GM21529 (cell line): ENCODE measurements at regions not wholly inside any gene's neighbourhood (a gene's known extent, or its start where the extent isn't known, plus 50 kb on each side); places are given as distances from the start of the nearest gene placed in this dataset.

Source experiments
- ATAC-seq: cut with Tn5 transposase; IDR thresholded peaks from one replicate; pipeline ENCODE4 v1.9.1; 2021; ENCODE audit not compliant: unreplicated experiment

DNA sequence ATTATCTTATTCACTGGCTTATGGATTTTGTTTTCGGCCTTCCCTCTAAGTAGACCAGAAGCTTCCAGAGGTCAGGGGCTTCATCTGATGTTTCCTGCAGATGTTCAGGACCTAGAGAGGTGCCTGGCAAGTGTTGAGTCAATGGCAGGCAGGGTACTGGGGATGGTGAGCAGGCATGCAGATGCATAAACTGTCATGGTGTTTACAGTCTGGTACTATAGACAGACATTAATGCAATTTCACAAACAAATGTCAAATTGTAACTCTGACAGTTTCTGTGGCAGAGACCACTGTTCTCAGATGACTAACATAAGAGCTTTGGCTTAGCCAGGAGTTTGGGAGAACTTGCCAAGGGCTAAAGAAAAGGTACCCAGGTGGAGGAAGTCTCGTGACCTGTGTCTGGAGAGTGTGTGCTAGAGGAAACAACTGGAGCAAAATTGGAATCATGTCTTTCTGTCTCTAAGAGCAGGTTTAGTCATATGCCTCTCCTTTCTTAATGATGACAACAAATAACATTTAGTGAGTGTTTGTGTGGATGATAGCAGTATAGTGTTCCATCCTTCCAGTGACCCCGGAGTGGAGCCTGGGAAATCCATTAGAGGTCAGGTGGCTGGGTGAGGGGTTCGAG lies 53.7 kb upstream of the TRAK1 start:
- no peak for ATAC-seq

DNA sequence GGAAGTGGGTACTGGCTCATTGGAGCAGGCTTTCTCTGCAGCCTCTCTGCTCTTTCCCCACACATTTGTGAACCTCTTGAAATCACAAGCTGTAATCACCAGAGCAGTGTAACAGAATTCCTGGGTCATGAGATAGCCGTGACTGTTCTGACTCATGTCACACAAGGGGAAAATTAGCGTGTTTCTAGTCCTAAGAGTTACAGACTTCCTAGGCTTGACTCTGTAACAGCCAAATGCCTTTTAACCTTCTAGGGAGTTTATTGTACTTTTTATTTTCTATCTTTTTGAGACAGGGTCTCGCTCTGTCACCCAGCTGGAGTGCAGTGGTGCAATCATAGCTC lies 54.7 kb upstream of the TRAK1 start:
- no peak for ATAC-seq

DNA sequence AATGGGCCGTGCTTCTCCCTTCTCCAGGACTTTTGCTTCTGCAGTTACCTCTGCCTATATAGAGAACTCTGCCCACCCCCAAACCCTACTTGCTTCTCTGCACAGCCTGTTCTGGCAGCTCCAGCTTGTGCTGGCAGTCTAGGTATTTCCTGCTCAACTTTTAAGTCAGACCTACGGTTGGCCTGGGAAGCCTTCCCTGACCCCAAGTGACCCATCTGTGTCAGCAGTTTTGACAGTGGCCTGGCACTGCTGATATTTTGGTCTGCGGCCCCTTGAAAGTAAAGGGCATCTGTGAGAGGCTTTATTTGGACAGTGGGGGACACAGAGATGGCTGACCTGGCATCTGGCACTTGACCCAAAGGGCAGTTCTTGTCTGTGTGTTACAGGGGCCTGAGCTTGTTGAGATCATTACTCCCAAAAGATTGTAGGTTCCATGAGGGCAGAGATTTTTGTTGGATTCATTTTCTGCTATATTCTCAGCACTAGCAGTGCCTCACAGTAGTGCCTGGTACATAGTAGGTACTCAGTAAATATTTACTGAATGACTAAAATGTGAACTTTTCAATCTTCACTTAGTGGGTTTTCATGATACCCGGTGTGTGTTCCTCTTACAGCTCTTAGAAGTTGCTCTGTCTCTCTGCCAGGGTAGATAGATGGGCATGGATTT lies 55.2 kb upstream of the TRAK1 start:
- no peak for ATAC-seq

DNA sequence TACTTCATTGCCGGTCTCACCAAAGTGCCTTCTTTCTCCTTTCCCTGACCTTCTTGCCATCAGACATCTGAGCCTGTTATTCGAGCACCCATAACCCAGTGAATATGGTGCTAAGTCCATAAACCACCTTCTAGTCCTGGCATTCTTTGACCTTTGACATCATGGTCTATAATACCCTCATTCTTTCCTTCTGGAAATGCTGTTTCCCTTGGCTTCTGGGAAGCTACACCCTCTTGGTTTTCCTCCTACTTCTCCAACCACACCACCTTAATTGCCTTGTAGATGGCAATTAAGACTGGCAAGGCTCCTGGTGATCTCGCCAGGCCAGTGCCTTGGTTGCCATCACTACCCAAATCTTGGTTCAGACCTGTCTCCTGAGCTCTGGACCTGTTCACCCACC lies 56.1 kb upstream of the TRAK1 start:
- no peak for ATAC-seq

GRCh38 chr3:42033741-42034140 lies 57.4 kb upstream of the TRAK1 start:
- no peak for ATAC-seq

DNA sequence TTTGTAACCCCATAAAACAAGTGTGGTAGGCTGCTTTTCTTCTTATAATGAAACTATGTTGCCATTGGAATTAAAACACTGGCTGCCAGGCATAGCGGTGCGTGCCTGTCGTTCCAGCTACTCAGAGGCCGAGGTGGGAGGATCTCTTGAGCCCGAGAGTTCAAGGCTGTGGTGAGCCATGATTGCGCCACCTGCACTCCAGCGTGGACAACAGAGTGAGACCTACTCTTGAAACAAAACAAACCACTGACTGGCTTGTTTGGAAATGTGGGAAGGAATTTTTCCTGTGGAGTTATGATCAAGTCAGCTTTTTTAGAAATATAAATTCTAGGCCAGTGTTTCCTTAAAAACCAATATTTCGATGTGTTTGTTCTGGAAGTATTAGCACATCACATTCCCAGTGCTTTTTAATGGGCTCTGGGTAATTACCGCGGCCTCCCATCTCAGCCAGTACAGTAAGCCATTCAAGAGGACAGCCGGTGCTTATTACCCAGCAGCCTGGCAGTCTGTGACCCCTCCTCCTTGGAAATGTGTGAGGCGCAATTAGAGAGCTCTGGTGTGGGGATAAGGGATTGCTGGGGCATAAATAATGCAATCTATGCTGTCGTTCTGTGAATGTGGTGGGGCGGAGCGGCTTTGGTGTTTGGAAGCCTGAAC lies 58.3 kb upstream of the TRAK1 start:
- ATAC-seq, result no peak

GRCh38 chr3:42031808-42032480 lies 59.2 kb upstream of the TRAK1 start:
- no peak for ATAC-seq

- no peak for ATAC-seq
These were observed 62.7 kb upstream of the TRAK1 start for GRCh38 chr3:42028474-42028873.

GRCh38 chr3:42027571-42027970 lies 63.6 kb upstream of the TRAK1 start:
- no peak for ATAC-seq

GRCh38 chr3:42025370-42026138 lies 63.7 kb upstream of the ULK4 start:
- ATAC-seq, result peak; percentile 77

GRCh38 chr3:42024591-42025351 lies 62.9 kb upstream of the ULK4 start:
- ATAC-seq, result no peak

GRCh38 chr3:42023380-42023779 lies 61.5 kb upstream of the ULK4 start:
- no peak for ATAC-seq

DNA sequence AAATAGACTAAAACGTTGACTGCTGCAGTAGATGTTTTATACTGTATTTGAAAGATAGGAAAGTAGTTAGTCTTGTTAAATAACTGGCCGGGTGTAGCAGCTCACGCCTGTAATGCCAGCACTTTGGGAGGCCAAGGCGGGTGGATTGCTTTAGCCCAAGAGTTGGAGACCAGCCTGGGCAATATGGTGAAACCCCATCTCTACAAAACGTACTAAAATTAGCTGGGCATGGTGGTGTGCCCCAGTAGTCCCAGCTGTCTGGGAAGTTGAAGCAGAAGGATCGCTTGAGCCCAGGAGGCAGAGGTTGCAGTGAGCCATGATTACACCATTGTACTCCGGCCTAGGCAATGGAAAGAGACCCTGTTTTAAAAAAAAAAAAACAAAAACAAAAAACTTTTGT lies 60.5 kb upstream of the ULK4 start:
- ATAC-seq, result no peak

- ATAC-seq, result no peak
These were observed 58.9 kb upstream of the ULK4 start for GRCh38 chr3:42020684-42021307.

- no peak for ATAC-seq
These were observed 58.0 kb upstream of the ULK4 start for GRCh38 chr3:42019953-42020260.

GRCh38 chr3:42019144-42019952 lies 57.4 kb upstream of the ULK4 start:
- no peak for ATAC-seq

GRCh38 chr3:42014921-42015533 lies 53.1 kb upstream of the ULK4 start:
- ATAC-seq, result no peak

DNA sequence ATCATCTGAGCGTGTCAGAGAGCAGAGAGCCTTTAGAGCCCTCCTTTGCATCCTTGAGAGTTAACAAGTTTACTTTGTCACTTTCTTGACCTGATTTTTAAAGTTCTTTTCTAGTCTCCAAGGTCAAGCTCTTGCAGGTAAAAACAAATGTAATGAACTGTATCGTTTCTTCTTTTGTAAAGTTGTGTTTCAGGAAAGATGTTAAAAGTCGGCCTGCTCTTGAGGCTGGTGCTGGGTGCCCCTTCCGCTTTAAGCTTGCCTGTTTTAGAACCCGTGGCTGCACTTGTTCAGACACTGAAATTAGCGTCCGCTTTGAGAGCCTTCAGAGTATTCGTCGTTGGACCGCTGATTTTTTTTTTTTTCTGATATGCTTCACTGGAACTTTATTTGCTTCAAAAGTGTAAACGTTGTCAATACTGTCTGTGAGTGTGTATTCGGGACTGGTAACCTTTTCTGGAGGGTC lies 52.6 kb upstream of the ULK4 start:
- no peak for ATAC-seq
